ENCODE measurements at regions not wholly inside any gene's neighbourhood (a gene's known extent, or its start where the extent isn't known, plus 50 kb on each side); places are given as distances from the start of the nearest gene placed in this dataset.

- Histone ChIP-seq H3K9me3 (no peaks in the 10 kb centered on the region), H3K4me1 (no peaks in the 10 kb centered on the region), H3K36me3 (replicated peaks in 1 of 2; ENCODE audit: insufficient read depth in 1 of 2, low read depth in 2 of 2) (no peaks in the 10 kb centered on the region), H3K27me3 (no peaks in the 10 kb centered on the region), H3K4me3 (no peak overlapping the region), H3K27ac (no peak overlapping the region)
- ATAC-seq (no peak), DNase-seq (no peak)
- intact Hi-C loops (cut with DNase I), result no loop called here
- whole genome bisulfite sequencing, 2 donors, result 32 to 39% methylated on average over 2 of the region's 2 CpGs
- TF ChIP-seq CTCF (IDR thresholded peaks at IDR 0.05), result no peak
- no peak for TF ChIP-seq POLR2A (IDR thresholded peaks at IDR 0.05)
Observed at GRCh38 chr13:78413887-78414553, 189.3 kb downstream of the POU4F1 start.

- Histone ChIP-seq H3K4me1 (no peaks in the 10 kb centered on the region), H3K27me3 (no peaks in the 10 kb centered on the region), H3K36me3 (replicated peaks in 1 of 2; ENCODE audit: insufficient read depth in 1 of 2, low read depth in 2 of 2) (no peaks in the 10 kb centered on the region), H3K9me3 (no peaks in the 10 kb centered on the region), H3K27ac (no peak overlapping the region), H3K4me3 (no peak overlapping the region)
- no peak for TF ChIP-seq POLR2A (IDR thresholded peaks at IDR 0.05)
- no peak for TF ChIP-seq CTCF (IDR thresholded peaks at IDR 0.05)
- WGBS, 2 donors, result 23 to 36% methylated on average over 1 of the region's 1 CpG
- intact Hi-C loops (cut with DNase I), result no loop called here
- ATAC-seq (no peak), DNase-seq (no peak)
Observed at GRCh38 chr13:78410847-78411246, 192.5 kb downstream of the POU4F1 start.

GRCh38 chr13:78410164-78410563 lies 193.2 kb downstream of the POU4F1 start:
- 19 to 20% methylated on average over 2 of the region's 2 CpGs for WGBS, 2 donors
- intact Hi-C loops (cut with DNase I), result no loop called here

GRCh38 chr13:78409172-78409571 lies 194.2 kb downstream of the POU4F1 start:
- Histone ChIP-seq H3K27ac (no peak overlapping the region), H3K27me3 (no peaks in the 10 kb centered on the region), H3K36me3 (replicated peaks in 1 of 2; ENCODE audit: insufficient read depth in 1 of 2, low read depth in 2 of 2) (no peaks in the 10 kb centered on the region), H3K4me3 (no peak overlapping the region), H3K9me3 (no peaks in the 10 kb centered on the region), H3K4me1 (no peaks in the 10 kb centered on the region)
- ATAC-seq (no peak), DNase-seq (no peak)
- intact Hi-C loops (cut with DNase I), result no loop called here
- 39 to 45% methylated on average over 2 of the region's 2 CpGs for WGBS, 2 donors
- TF ChIP-seq CTCF (IDR thresholded peaks at IDR 0.05) (no peak), POLR2A (IDR thresholded peaks at IDR 0.05) (no peak)

More at GRCh38 chr13:78410164-78410563, 193.2 kb downstream of the POU4F1 start:
- Histone ChIP-seq H3K36me3 (replicated peaks in 1 of 2; ENCODE audit: insufficient read depth in 1 of 2, low read depth in 2 of 2) (no peaks in the 10 kb centered on the region), H3K27ac (no peak overlapping the region), H3K4me3 (no peak overlapping the region), H3K27me3 (no peaks in the 10 kb centered on the region), H3K9me3 (no peaks in the 10 kb centered on the region), H3K4me1 (no peaks in the 10 kb centered on the region)
- no peak for ATAC-seq
- no peak for DNase-seq
- TF ChIP-seq CTCF (IDR thresholded peaks at IDR 0.05) (no peak), POLR2A (IDR thresholded peaks at IDR 0.05) (no peak)

GRCh38 chr13:78404846-78405360 lies 198.4 kb downstream of the POU4F1 start:
- Histone ChIP-seq H3K27ac (no peak overlapping the region), H3K36me3 (replicated peaks in 1 of 2; ENCODE audit: insufficient read depth in 1 of 2, low read depth in 2 of 2) (no peaks in the 10 kb centered on the region), H3K4me3 (no peak overlapping the region), H3K27me3 (no peaks in the 10 kb centered on the region), H3K9me3 (no peaks in the 10 kb centered on the region), H3K4me1 (no peaks in the 10 kb centered on the region)
- ATAC-seq, result no peak
- no peak for TF ChIP-seq CTCF (IDR thresholded peaks at IDR 0.05)
- no peak for TF ChIP-seq POLR2A (IDR thresholded peaks at IDR 0.05)
- DNase-seq, result no peak
- 50 to 55% methylated on average over 6 of the region's 6 CpGs for WGBS, 2 donors
- intact Hi-C loops (cut with DNase I), result no loop called here

Data from body of pancreas (tissue), 4 donors.